ENCODE measurements at regions not wholly inside any gene's neighbourhood (a gene's known extent, or its start where the extent isn't known, plus 50 kb on each side); places are given as distances from the start of the nearest gene placed in this dataset.

DNA sequence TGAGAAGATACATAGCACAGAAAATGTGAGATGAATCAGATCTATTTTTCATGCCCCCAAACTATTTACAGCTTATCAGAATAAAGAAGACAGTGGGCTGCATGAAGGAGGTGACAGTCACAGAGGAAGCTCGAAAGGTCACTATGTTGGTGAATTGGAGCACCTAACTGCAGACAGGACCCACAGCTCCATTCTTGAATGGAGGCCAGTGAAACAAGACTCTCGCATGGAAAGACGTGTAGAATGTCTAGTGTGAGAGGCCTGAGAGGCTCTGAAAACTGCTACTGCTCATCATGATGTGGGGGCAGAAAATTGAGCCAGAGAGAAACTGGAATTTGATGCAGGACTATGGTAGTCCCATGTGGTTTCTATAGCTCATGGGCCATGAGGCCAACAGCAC, 60.3 kb upstream of the CCDC190 start:
- DNase-seq (no peak), ATAC-seq (no peak)

DNA sequence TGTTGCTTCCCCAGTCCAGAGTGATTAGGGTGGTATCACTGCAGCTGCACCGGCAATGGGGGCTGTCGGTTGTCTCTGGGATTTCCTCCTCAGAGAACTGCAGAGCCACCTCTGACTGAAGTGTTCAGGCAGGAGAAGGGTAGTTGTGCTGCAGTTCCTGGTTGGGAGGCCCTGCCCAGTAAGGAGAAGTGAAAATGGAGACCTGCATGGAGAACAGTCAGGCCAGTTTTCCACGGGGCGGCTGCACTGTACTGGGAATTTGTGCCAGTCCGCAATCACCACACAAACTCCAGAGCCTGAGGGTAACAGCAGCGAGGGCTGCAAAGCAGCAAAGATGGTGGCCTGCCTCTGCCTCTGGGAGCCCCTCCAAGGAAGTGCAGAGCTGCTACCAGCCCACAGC, 58.1 kb upstream of the CCDC190 start:
- ATAC-seq (no peak), DNase-seq (no peak)

DNA sequence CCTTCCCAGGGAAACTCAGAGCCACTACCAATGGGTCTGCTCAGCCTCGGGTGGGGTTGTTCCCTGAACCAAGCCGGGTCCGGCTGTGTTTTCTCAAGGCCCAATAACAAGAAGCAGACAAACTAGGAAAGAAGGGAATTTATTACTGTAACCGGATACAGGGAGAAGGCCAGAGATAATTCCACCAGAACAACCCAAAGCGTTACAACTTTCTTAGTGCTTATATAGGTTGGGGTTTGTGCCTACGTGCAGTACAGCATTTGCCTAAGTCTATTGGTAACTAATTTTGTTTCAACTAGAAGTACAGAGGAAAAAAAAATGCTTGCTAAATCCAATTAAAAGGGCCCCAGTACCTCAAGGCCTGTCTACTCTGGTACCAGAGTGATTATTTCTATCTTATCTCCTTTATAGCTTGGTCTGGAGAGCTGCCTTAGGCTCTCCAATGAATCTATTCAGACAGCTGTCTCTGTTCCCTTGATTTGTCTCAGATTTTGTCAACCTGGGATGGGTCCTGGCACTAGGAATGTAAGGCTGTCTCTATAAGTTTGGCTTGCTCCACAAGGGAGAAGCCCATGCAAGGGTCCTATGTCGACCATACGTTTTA, 57.3 kb upstream of the CCDC190 start:
- DNase-seq (no peak), ATAC-seq (no peak)

DNA sequence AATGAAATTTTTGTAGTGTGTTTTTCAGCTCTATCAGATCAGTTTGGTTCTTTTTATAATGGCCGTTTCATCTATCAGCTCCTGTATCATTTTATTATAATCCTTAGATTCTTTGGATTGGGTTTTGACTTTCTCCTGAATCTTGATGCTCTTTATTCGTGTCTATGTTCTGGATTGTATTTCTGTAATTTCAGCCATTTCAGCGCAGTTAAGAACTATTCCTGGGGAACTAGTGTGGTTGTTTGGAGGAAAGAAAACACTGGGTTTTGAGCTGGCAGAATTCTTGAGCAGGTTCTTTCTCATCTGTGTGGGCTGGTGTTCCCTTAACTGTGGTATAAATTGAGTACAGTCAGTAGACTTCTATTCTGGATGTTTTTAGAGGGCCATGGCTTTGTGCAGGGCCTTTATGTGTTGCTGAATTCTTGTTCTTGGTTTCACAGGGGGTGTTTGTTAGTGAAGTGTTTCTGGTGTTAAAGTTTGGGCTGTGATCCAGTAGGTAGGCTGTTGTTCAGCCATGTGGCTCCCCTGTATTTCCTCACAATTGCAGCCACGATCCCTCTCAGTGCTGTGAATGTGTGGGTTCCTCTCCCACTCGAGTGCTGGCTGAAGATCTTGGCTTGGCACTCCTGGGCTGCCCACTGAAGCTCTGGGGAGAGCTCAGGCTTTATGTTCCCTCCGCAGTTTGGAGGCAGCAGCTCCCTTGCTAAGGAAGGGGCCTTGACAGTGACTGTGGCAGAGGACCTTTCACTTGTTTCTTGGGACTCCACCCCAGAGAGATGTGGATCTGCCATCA, 56.0 kb upstream of the CCDC190 start:
- no peak for ATAC-seq
- no peak for DNase-seq

DNA sequence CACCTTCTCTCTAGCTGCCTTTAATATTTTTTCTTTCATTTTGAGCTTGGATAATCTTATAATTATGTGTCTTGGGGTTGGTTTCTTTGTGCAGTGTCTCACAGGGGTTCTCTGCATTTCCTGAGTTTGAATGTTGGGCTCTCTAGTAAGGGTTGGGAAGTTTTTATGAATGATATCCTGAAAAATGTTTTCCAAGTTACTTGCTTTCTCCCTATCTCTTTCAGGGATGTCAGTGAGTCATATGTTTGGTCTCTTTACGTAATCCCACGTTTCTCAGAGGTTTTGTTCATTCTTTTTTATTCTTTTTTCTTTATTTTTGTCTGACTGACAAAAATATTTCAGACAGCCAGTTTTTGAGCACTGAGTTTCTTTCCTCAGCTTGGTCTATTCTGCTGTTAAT, 55.4 kb upstream of the CCDC190 start:
- ATAC-seq (no peak), DNase-seq (no peak)

DNA sequence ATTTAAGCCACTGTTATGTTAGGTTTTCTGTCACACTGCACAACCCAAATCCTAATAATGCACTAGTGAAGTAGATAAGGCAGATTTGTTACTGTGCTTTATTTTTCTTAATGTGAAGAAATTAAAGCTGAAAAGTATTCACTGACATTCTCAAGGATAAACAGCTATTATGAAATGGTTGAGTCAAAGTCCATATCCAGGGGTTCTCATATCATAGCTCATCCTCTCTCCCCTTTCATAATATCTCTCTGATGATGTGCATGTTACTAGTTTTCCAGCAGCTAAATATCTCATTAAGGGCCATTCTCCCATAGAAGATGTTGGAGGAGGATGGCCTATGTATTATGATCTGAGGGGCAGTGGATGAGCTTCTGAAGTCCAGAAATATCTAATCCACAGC, 53.6 kb upstream of the CCDC190 start:
- DNase-seq (no peak), ATAC-seq (no peak)

DNA sequence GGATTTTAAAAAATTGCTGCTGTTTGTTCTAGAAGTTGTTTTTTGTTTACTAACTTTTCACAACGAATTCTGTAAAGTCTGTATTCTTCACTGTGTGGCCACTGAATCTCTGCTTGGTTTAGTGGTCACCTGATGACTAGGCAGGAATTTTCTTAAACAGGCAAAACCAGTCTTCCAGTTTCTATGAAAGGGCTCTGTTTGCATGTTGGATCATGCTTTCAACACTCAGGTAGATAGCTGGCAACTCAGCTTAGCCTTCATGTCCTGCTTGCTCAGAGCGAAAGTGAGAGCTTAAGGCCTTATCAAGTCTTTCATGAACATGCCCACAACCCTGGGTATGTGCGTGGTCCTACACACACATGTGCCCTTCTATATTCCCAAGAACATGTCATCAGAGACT, 52.4 kb upstream of the CCDC190 start:
- ATAC-seq (no peak), DNase-seq (no peak)

DNA sequence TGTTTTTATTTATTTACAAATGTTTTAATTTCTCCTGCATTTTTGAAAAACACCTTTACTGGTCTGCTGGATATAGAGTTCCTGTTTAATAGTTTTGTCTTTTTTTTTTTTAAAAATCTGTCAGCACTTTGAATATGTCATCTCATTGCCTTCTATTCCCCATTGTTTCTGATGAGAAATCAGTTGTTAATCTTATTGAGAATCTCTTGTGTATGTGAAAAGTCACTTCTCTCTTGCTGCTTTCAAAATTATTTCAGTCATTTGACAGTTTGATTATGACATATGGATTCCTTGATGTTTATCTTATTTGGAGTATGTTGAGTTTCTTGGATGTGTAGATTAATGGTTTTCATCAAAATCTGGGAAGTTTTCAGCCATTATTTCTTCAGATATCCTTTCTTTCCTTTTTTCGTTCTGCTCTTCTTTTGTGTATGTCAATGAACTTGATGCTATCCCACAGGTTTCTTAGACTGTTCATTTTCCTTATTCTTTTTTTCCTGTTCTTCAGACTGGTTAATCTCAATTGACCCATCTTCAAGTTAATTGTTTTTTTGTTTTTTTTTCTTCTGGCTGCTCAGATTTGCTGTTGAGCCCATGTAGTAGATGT, 51.2 kb upstream of the CCDC190 start:
- no peak for DNase-seq
- no peak for ATAC-seq

All from stimulated activated naive CD8-positive, alpha-beta T cell treated with anti-CD3 and anti-CD28 coated beads, Interleukin-15, Interleukin-2, amounts not matched to agents 100 U/mL and 50 U/mL, for 24 hours (primary cell).